Astrocyte of the hippocampus (primary cell): ENCODE measurements at regions not wholly inside any gene's neighbourhood (a gene's known extent, or its start where the extent isn't known, plus 50 kb on each side); places are given as distances from the start of the nearest gene placed in this dataset.

ENCODE experiments used
- DNase-seq: peaks from one replicate; pipeline ENCODE4 v3.0.0; 2011; ENCODE audit warnings: low read depth, low spot score

- DNase-seq = no peak
Measured at GRCh38 chr19:30082611-30083010, 140.6 kb downstream of the URI1 start.

- no peak for DNase-seq
Measured at GRCh38 chr19:30083125-30083681, 141.2 kb downstream of the URI1 start.

DNA sequence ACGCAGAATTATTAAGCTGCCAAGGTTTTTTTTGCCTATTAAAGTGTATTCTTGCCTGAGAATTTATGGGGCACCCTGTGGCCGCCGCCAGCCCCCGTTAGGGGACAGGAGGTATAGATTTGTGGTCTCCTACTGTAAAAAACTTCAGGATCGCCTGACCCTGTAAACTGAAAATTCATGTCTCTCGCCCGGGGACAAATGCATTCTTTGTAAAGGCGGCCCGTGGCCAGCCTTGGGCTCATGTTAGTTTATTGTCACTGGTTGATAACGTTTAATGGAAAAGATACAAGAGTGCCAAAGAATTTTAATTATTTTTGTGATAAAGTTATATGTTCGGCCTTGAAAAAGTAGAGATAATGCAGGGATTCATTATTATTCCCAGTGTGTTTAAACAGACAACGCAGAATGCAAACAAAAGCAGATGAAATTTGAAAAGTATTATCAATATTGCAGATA, 141.7 kb downstream of the URI1 start:
- DNase-seq = no peak

DNA sequence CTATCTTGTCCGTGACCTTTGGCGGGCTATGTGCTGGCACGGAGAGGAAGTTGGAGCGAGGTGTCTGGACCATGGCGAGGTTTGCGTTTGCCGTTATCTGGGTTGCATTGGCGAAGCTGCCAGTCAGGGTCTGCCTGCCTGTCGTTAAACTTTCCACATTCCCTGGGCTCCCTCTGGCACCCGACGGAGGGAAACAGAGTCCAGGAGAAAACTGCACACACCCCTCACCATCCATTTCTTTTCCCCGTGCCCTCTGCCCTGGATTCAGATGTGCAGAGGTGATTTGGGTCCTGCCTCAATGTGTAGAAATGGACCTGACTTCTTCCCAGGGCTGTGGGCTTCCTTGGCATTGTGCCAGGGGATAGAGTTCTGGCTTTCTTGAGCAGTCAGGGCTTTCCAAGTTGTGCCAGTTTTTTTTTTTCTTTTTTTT, 142.4 kb downstream of the URI1 start:
- no peak for DNase-seq

DNA sequence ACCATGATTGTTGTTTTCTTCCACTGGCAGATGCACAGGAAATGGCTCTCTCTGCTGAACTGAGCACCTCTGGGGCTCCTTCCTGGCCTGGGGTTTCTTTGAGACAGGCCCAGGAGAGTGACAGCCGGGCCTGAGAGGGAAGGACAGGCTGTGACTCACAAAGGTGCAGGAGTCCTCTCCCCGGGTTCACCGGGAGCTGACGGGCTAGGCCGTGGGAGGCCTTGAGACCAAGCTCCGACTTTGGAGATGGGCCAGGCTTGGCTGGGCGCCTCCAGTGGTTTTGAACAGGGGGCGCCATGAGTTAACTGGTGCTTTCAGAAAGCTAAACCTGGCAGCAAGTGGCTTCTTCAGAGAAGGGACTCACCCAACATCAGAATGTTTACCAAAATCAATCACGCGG, 143.4 kb downstream of the URI1 start:
- peak; percentile 65 for DNase-seq

DNA sequence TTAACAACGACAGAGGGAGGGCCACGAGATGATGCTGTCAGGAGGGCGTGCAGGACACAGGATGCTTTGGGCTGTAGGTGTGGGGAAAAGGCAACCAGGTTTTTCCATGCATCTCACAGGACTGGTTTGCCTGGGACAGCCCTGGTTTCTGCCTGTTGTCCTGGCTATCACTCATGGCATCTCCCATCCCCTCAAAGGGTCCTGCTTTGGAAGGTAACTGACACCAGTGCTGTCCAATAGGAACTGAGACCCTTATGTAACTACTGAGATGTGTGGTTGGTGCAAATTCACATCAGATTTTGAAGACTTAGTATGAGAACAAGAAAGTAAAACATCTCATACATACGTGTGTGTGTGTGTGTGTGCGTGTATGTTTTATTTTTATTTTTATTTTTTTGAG, 144.2 kb downstream of the URI1 start:
- DNase-seq = no peak

DNA sequence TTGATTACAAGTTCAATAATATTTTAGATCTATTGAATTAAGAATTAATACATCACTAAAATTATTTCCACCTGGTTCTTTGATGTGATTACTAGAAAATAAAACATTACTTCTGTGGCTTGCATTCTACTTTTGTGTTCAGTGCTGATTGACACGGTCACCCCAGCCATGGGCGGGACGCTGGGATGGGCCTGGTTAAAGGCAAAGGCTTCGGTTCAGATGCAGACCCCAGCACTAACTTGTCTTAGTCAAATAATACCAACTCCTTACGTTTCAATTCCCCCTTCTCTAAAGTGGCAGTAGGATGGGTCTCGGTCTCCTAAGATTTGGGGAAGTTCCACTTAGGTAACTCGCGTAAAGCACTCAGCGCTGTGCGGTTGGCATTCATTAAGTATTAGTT, 144.9 kb downstream of the URI1 start:
- DNase-seq = no peak

DNA sequence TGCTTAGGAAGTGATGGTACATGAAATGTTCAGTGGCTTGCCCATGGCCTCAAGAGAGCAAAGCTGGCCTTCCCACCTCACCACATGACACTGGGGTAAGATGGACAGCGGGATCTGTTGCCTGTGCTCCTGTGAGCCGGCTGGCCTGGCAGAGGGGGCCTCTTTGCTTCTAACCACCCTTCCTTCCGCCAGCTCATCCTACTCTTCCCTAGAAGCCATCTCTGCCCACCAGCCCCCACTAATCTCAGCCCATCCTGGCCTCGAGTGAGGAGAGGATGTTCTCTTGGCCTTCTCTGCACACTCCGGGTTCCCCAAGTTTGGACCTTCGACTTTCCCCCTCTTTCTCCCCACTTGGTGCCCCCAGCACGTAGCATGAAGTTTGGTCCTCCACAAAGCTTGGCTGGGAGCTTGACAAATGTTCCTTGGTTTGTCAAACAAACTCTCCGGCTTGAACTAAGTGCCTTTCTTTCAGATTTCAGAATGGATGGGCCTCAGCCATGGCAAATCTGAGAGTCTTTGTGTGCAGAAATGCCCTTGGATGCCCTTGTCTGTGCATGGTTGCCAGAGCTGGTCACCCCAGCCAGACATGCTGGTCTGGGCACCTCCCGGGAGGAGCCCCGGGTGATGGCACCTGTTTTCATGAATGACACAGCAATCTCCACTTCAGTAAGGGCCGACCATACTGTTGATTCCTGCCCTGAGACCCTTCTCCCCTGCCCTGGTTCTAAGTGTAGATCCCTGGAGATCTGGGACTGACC, 145.5 kb downstream of the URI1 start:
- no peak for DNase-seq

DNA sequence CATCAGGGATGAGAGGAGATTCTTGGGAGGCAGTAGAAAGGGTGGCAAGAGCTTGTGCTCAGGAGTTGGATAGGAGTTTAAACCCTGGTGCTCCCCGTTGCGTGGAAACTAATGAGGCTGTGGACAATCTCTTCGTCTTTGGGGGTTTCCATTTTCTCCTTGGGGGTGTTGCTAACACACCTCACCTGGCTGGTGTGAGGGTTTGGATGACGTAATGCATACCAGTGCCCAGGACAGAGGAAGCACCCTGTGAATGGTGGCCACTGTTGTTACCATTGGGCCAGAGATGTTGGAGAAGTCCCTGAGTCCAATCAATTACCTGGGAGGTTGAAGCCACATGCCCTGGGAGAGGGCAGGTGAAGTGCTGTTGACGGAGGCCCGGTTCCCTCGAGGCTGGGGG, 146.5 kb downstream of the URI1 start:
- no peak for DNase-seq

GRCh38 chr19:30089086-30089665, 147.1 kb downstream of the URI1 start:
- DNase-seq = no peak

- DNase-seq = no peak
Measured at GRCh38 chr19:30090476-30090875, 148.4 kb downstream of the URI1 start.

GRCh38 chr19:30090963-30091362, 148.9 kb downstream of the URI1 start:
- no peak for DNase-seq

GRCh38 chr19:30091456-30091855, 149.4 kb downstream of the URI1 start:
- DNase-seq = no peak

DNA sequence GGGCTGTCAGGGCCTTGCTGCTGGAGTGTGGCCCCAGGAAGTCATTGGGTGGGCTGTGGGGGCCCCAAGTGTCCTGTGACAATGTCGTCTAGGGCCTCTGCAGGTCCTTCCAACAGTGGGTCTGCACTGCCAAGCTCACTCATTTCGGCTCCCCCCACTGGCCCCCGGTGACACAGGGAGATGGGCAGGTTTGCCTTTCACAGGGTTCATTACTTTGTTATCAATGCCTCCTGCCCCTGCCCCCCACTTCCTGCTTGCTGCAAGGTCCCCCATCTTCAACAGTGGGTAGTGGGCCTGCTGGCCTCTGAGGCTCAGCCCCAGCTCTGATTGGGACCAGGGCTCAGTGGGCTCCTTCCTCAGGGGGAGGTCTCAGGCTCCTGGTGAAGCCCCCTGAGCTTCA, 149.8 kb downstream of the URI1 start:
- DNase-seq = no peak

GRCh38 chr19:30092721-30093569, 150.9 kb downstream of the URI1 start:
- no peak for DNase-seq

DNA sequence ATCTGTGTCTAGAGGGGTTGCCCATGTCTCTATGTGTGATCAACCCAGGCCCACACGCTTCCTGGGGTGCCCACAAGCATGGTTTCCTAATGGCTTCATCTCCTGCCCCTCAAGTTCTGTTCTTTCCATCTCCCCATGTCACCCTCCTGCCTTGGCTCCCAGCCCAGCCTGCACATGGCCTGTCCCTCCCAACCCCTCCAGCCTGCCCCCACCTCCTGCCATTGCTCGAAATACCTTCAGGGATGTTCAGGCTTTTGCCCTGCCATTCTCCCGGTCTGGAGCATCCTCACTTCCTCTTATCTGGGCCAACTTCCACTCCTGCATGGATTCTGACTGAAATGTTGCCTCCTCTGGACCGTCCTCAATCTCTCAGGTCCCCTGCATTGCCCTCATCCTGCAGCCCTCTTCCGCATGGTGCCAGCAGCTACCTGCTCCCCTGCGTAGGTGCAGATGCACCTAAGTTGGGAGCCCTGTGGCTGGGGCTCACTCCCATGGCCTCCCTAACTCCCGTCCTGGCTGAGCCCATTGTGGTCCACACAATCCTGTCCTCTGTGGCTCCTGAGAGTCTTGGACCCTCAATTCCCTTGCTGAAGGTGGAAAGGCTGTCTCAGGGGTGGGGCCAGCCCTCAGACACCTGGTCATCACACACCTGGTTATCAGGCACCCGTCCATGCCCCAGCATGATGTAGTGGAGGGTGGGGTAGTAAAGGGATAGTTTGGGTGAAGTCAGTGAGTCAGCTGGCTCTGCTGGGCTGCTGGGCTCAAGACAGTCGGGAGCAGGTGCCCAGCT, 152.1 kb downstream of the URI1 start:
- no peak for DNase-seq

GRCh38 chr19:30094756-30095140, 152.7 kb downstream of the URI1 start:
- DNase-seq = no peak

- no peak for DNase-seq
Measured at GRCh38 chr19:30095171-30095570, 153.1 kb downstream of the URI1 start.

DNA sequence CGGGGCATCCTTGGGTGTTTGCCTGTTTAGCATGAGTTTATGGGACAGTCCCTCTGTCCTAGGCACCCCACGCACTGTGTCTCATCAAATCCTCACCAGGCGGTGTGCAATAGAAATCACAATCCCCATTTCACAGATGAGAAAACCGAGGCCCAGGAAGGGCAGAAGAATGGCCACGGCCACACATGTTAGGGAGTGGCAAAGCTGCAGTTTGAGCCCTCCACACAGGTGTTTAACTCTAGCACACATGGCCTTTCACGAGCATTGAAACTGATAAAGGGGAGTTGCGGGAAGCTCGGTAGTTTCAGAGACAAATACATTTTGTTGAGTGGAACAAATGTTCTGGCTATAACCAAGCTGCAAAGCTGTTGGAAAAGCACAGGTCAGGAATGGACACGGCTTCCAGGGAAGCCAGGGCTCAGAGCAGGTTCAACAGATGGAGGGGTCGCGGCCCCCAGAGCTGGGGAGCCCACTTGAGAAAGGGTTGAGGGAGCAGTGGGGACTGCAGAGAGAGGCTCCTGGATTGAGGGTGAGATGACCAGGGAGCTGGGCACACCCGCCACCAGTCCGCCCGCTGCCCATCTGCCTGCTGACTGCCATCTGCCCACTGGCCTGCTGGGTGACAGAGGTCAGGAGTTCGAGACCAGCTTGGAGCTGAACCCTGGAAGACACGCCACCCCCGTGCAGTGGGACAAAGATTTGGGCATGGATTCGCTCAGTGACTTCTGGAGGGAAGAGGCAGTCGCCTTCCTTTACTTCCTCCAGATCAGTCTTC, 154.7 kb downstream of the URI1 start:
- no peak for DNase-seq

DNA sequence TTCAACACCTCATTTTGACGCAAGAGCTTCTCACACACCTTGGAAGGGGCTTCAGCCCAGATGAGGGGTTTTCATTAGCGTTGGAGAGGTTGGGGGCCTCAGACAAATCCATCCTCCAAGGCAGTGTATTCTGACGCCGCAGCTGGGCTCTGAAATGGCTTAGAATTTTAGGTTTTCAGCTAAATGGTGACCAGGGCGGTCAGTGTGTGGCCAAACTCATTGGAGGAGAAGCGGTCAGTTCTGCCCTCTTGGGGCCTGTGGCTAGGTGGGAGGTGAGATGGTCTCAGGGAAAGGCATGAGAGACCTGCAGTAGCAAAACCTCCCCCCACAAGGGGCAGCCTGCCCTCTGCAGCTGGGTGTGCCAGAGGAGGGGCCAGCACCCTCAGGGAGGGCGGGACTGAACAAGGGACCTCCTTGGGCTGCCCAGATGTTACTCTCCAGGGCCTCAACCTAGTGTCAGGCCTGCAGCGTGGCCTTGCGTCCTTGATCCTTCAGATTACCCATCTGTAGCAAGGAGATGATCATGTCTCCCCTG, 155.8 kb downstream of the URI1 start:
- DNase-seq = no peak
